ENCODE measurements at regions not wholly inside any gene's neighbourhood (a gene's known extent, or its start where the extent isn't known, plus 50 kb on each side); places are given as distances from the start of the nearest gene placed in this dataset.
"Not testable (repeated sequence)": the region's sequence is repeated elsewhere in the genome, so short reads cannot be mapped to it uniquely, and the experiment has no call there.

- DNase-seq = no peak
Observed at GRCh38 chr5:104345222-104346016, 782.8 kb upstream of the NUDT12 start.

GRCh38 chr5:104344809-104345208 lies 782.2 kb upstream of the NUDT12 start:
- DNase-seq = no peak

- DNase-seq = no peak
Observed at GRCh38 chr5:104327801-104328200, 765.2 kb upstream of the NUDT12 start.

GRCh38 chr5:104326966-104327365 lies 764.4 kb upstream of the NUDT12 start:
- no peak for DNase-seq

GRCh38 chr5:104325356-104325755 lies 762.8 kb upstream of the NUDT12 start:
- DNase-seq = no peak

- not testable (repeated sequence) for DNase-seq
Observed at GRCh38 chr5:104316676-104317075, 754.1 kb upstream of the NUDT12 start.

- DNase-seq = no peak
Observed at GRCh38 chr5:104312481-104312880, 749.9 kb upstream of the NUDT12 start.

GRCh38 chr5:104305602-104306001 lies 743.0 kb upstream of the NUDT12 start:
- DNase-seq = no peak

- no peak for DNase-seq
Observed at GRCh38 chr5:104299998-104300706, 737.6 kb upstream of the NUDT12 start.

GRCh38 chr5:104298518-104298917 lies 735.9 kb upstream of the NUDT12 start:
- no peak for DNase-seq

- no peak for DNase-seq
Observed at GRCh38 chr5:104297076-104297475, 734.5 kb upstream of the NUDT12 start.

GRCh38 chr5:104295991-104296390 lies 733.4 kb upstream of the NUDT12 start:
- DNase-seq = no peak

- DNase-seq = no peak
Observed at GRCh38 chr5:104283136-104283535, 720.5 kb upstream of the NUDT12 start.

- no peak for DNase-seq
Observed at GRCh38 chr5:104273725-104274124, 711.1 kb upstream of the NUDT12 start.

- no peak for DNase-seq
Observed at GRCh38 chr5:104267320-104268015, 704.9 kb upstream of the NUDT12 start.

- DNase-seq = no peak
Observed at GRCh38 chr5:104266161-104266560, 703.6 kb upstream of the NUDT12 start.

- DNase-seq = no peak
Observed at GRCh38 chr5:104265531-104266140, 703.0 kb upstream of the NUDT12 start.

- no peak for DNase-seq
Observed at GRCh38 chr5:104247260-104247659, 684.7 kb upstream of the NUDT12 start.

- no peak for DNase-seq
Observed at GRCh38 chr5:104241046-104241445, 678.5 kb upstream of the NUDT12 start.

GRCh38 chr5:104237586-104237985 lies 675.0 kb upstream of the NUDT12 start:
- no peak for DNase-seq

- DNase-seq = no peak
Observed at GRCh38 chr5:104223885-104224773, 661.5 kb upstream of the NUDT12 start.

GRCh38 chr5:104218200-104218599 lies 655.6 kb upstream of the NUDT12 start:
- DNase-seq = no peak
